ENCODE measurements at regions not wholly inside any gene's neighbourhood (a gene's known extent, or its start where the extent isn't known, plus 50 kb on each side); places are given as distances from the start of the nearest gene placed in this dataset.

GRCh38 chr4:130712038-130712437 lies 1616.1 kb downstream of the C4orf33 start:
- Histone ChIP-seq H3K4me3 (replicated peaks in 1 of 4; ENCODE audit: control extremely low read depth in 1 of 4, insufficient read depth in 1 of 4, low read depth in 3 of 4, low read length in 4 of 4) (no peak overlapping the region), H3K9me3 (ENCODE audit: control insufficient read depth, insufficient read depth, low read depth, low read length) (no peaks in the 10 kb centered on the region), H2AFZ (ENCODE audit: low read length) (no peak overlapping the region), H3K79me2 (ENCODE audit: control insufficient read depth, insufficient read depth, low read length) (no peaks in the 10 kb centered on the region), H3K36me3 (ENCODE audit: control insufficient read depth, insufficient read depth, low read length) (no peaks in the 10 kb centered on the region), H3K27me3 (ENCODE audit: control insufficient read depth, insufficient read depth, low read length) (no peaks in the 10 kb centered on the region), H3K27ac (ENCODE audit: insufficient read depth, low read length) (no peak overlapping the region), H3K4me1 (ENCODE audit: control insufficient read depth, extremely low read depth, insufficient read depth, low read length) (no peaks in the 10 kb centered on the region), H4K20me1 (ENCODE audit: control insufficient read depth, extremely low read depth, insufficient read depth, low read length) (no peaks in the 10 kb centered on the region), H3K9ac (ENCODE audit: insufficient read depth, low read length) (no peak overlapping the region), H3K4me2 (ENCODE audit: extremely low read depth, insufficient read depth, low read length) (no peak overlapping the region)
- TF ChIP-seq EZH2 (IDR thresholded peaks at IDR 0.05; ENCODE audit: low read length, missing control alignments), result no peak
- no peak for TF ChIP-seq CTCF (conservative IDR thresholded peaks at IDR 0.05 in 1 of 2, IDR thresholded peaks at IDR 0.05 in 1 of 2; ENCODE audit: low read depth in 1 of 2, low read length in 2 of 2)
- peak; percentile 4 to 12 for DNase-seq (ENCODE audit: low read depth in 2 of 2)

DNA sequence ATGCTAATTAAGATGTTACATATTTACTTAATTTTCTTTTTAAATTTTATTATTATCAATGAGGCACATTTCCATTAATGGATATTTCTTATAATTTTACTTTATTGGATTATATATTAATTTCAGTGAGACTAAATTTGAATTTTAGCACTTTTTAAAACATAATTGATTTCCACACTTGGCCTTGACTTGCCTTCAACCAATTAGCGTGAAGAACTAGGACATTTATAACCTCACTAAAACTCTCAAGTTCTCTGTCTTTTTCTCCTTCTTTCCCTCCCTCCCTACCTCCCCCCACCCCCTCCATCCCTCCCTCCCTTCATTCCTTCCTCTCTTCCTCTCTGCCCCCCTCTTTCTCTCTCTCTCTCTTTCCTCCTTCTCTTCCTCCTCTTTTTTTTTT lies 1618.1 kb downstream of the C4orf33 start:
- Histone ChIP-seq H3K4me2 (ENCODE audit: extremely low read depth, insufficient read depth, low read length) (no peak overlapping the region), H3K9ac (ENCODE audit: insufficient read depth, low read length) (no peak overlapping the region)
- DNase-seq (ENCODE audit: low read depth in 2 of 2), result no peak

DNA sequence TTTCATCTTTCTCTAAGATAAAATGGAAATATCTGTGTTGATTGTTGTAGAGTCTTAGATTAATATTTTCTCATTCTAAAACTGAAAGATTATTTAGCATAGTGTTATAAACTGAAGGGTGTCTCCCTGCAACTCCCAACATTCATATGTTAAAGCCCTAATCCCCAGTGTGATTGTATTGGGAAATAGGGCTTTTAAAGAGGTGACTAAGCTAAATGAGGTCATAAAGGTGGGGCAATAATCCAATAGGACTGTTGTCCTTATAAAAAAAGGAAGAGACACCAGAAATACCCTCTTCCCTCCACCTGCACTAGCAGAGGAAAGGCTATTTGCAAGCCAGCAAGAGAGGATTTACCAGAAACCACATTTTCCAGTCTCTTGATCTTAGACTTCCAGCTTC lies 1626.4 kb downstream of the C4orf33 start:
- TF ChIP-seq EZH2 (IDR thresholded peaks at IDR 0.05; ENCODE audit: low read length, missing control alignments), result no peak
- TF ChIP-seq CTCF (conservative IDR thresholded peaks at IDR 0.05 in 1 of 2, IDR thresholded peaks at IDR 0.05 in 1 of 2; ENCODE audit: low read depth in 1 of 2, low read length in 2 of 2), result no peak
- Histone ChIP-seq H3K4me1 (ENCODE audit: control insufficient read depth, extremely low read depth, insufficient read depth, low read length) (no peaks in the 10 kb centered on the region), H3K79me2 (ENCODE audit: control insufficient read depth, insufficient read depth, low read length) (no peaks in the 10 kb centered on the region), H4K20me1 (ENCODE audit: control insufficient read depth, extremely low read depth, insufficient read depth, low read length) (no peaks in the 10 kb centered on the region), H3K9me3 (ENCODE audit: control insufficient read depth, insufficient read depth, low read depth, low read length) (no peaks in the 10 kb centered on the region), H3K36me3 (ENCODE audit: control insufficient read depth, insufficient read depth, low read length) (no peaks in the 10 kb centered on the region), H3K4me3 (replicated peaks in 1 of 4; ENCODE audit: control extremely low read depth in 1 of 4, insufficient read depth in 1 of 4, low read depth in 3 of 4, low read length in 4 of 4) (no peak overlapping the region), H2AFZ (ENCODE audit: low read length) (no peak overlapping the region), H3K27me3 (ENCODE audit: control insufficient read depth, insufficient read depth, low read length) (no peaks in the 10 kb centered on the region), H3K27ac (ENCODE audit: insufficient read depth, low read length) (no peak overlapping the region), H3K4me2 (ENCODE audit: extremely low read depth, insufficient read depth, low read length) (no peak overlapping the region), H3K9ac (ENCODE audit: insufficient read depth, low read length) (no peak overlapping the region)
- no peak for DNase-seq (ENCODE audit: low read depth in 2 of 2)

More for the DNA sequence above, 1618.1 kb downstream of the C4orf33 start:
- H4K20me1 ChIP-seq (ENCODE audit: control insufficient read depth, extremely low read depth, insufficient read depth, low read length), result no peaks in the 10 kb centered on the region
- no peaks in the 10 kb centered on the region for H3K79me2 ChIP-seq (ENCODE audit: control insufficient read depth, insufficient read depth, low read length)
- H3K4me1 ChIP-seq (ENCODE audit: control insufficient read depth, extremely low read depth, insufficient read depth, low read length), result no peaks in the 10 kb centered on the region
- no peak for TF ChIP-seq CTCF (conservative IDR thresholded peaks at IDR 0.05 in 1 of 2, IDR thresholded peaks at IDR 0.05 in 1 of 2; ENCODE audit: low read depth in 1 of 2, low read length in 2 of 2)
- no peak for TF ChIP-seq EZH2 (IDR thresholded peaks at IDR 0.05; ENCODE audit: low read length, missing control alignments)
- H3K27me3 ChIP-seq (ENCODE audit: control insufficient read depth, insufficient read depth, low read length), result no peaks in the 10 kb centered on the region
- H3K9me3 ChIP-seq (ENCODE audit: control insufficient read depth, insufficient read depth, low read depth, low read length), result no peaks in the 10 kb centered on the region
- H3K36me3 ChIP-seq (ENCODE audit: control insufficient read depth, insufficient read depth, low read length), result no peaks in the 10 kb centered on the region
- H2AFZ ChIP-seq (ENCODE audit: low read length), result no peak overlapping the region
- no peak overlapping the region for H3K27ac ChIP-seq (ENCODE audit: insufficient read depth, low read length)
- H3K4me3 ChIP-seq (replicated peaks in 1 of 4; ENCODE audit: control extremely low read depth in 1 of 4, insufficient read depth in 1 of 4, low read depth in 3 of 4, low read length in 4 of 4), result no peak overlapping the region

Measured in fibroblast of lung (primary cell).